ENCODE measurements at regions not wholly inside any gene's neighbourhood (a gene's known extent, or its start where the extent isn't known, plus 50 kb on each side); places are given as distances from the start of the nearest gene placed in this dataset.

DNA sequence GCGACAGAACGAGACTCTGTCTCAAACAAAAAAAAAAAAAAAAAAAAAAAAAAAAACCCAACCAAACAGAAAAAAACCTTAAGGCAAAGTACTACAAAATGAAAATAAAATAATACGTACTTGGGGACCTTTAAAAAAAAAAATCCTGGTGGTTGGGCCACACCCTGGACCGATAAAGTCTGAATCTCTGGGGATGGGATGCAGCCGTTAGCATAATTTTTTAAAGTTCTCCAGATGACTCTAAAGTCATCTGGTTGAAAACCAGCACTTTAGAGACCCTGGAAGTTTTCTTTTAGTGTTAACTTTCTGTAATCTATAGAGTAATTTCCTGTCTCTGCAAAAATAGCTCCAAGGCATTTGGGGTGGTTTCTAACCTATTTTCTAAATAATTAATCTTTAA is 142.9 kb upstream of the SALL4 start:
- TF ChIP-seq, protein P1, sequence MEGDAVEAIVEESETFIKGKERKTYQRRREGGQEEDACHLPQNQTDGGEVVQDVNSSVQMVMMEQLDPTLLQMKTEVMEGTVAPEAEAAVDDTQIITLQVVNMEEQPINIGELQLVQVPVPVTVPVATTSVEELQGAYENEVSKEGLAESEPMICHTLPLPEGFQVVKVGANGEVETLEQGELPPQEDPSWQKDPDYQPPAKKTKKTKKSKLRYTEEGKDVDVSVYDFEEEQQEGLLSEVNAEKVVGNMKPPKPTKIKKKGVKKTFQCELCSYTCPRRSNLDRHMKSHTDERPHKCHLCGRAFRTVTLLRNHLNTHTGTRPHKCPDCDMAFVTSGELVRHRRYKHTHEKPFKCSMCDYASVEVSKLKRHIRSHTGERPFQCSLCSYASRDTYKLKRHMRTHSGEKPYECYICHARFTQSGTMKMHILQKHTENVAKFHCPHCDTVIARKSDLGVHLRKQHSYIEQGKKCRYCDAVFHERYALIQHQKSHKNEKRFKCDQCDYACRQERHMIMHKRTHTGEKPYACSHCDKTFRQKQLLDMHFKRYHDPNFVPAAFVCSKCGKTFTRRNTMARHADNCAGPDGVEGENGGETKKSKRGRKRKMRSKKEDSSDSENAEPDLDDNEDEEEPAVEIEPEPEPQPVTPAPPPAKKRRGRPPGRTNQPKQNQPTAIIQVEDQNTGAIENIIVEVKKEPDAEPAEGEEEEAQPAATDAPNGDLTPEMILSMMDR (IDR thresholded peaks at IDR 0.05), result no peak
- no peak for TF ChIP-seq POLR2A (IDR thresholded peaks at IDR 0.05)

All from body of pancreas (tissue), 4 donors.